ENCODE measurements at regions not wholly inside any gene's neighbourhood (a gene's known extent, or its start where the extent isn't known, plus 50 kb on each side); places are given as distances from the start of the nearest gene placed in this dataset.

- Histone ChIP-seq H3K36me3 (no peaks in the 10 kb centered on the region), H3K27me3 (no peaks in the 10 kb centered on the region), H3K4me3 (no peak overlapping the region), H3K4me1 (no peaks in the 10 kb centered on the region), H3K9me3 (no peaks in the 10 kb centered on the region), H3K27ac (no peak overlapping the region)
- TF ChIP-seq EP300 (IDR thresholded peaks at IDR 0.05): no peak
- 78 to 87% methylated on average over 1 of the region's 1 CpG for WGBS, 2 donors
- ATAC-seq (ENCODE audit: low FRiP score in 2 of 2): no peak
- DNase-seq: no peak
These were observed 1095.6 kb upstream of the NRXN1 start for GRCh38 chr2:52127527-52127926.

GRCh38 chr2:52117299-52117698 is 1085.4 kb upstream of the NRXN1 start:
- Histone ChIP-seq H3K4me3 (no peak overlapping the region), H3K27ac (no peak overlapping the region), H3K9me3 (no peaks in the 10 kb centered on the region), H3K27me3 (no peaks in the 10 kb centered on the region), H3K36me3 (no peaks in the 10 kb centered on the region), H3K4me1 (no peaks in the 10 kb centered on the region)
- ATAC-seq (ENCODE audit: low FRiP score in 2 of 2) (no peak), DNase-seq (no peak)
- TF ChIP-seq EP300 (IDR thresholded peaks at IDR 0.05) (no peak), CTCF (IDR thresholded peaks at IDR 0.05) (no peak), POLR2A (IDR thresholded peaks at IDR 0.05) (no peak), POLR2AphosphoS5 (IDR thresholded peaks at IDR 0.05) (no peak)
- 84% methylated on average over 3 of the region's 3 CpGs for WGBS, 2 donors

GRCh38 chr2:52115750-52116149 is 1083.8 kb upstream of the NRXN1 start:
- no peak for TF ChIP-seq POLR2AphosphoS5 (IDR thresholded peaks at IDR 0.05)
- no peak for TF ChIP-seq POLR2A (IDR thresholded peaks at IDR 0.05)
- TF ChIP-seq CTCF (IDR thresholded peaks at IDR 0.05): no peak
- TF ChIP-seq EP300 (IDR thresholded peaks at IDR 0.05): no peak
- no peak for ATAC-seq (ENCODE audit: low FRiP score in 2 of 2)
- H3K4me3 ChIP-seq: no peak overlapping the region
- no peak overlapping the region for H3K27ac ChIP-seq
- no peaks in the 10 kb centered on the region for H3K4me1 ChIP-seq
- 57 to 65% methylated on average over 1 of the region's 1 CpG for WGBS, 2 donors
- DNase-seq: no peak
- no peaks in the 10 kb centered on the region for H3K27me3 ChIP-seq
- H3K9me3 ChIP-seq: no peaks in the 10 kb centered on the region
- H3K36me3 ChIP-seq: no peaks in the 10 kb centered on the region

- Histone ChIP-seq H3K36me3 (no peaks in the 10 kb centered on the region), H3K27ac (no peak overlapping the region), H3K9me3 (no peaks in the 10 kb centered on the region), H3K27me3 (no peaks in the 10 kb centered on the region), H3K4me3 (no peak overlapping the region), H3K4me1 (no peaks in the 10 kb centered on the region)
- no peak for DNase-seq
- TF ChIP-seq CTCF (IDR thresholded peaks at IDR 0.05) (no peak), POLR2AphosphoS5 (IDR thresholded peaks at IDR 0.05) (no peak), EP300 (IDR thresholded peaks at IDR 0.05) (no peak), POLR2A (IDR thresholded peaks at IDR 0.05) (no peak)
- no peak for ATAC-seq (ENCODE audit: low FRiP score in 2 of 2)
These were observed 1081.4 kb upstream of the NRXN1 start for GRCh38 chr2:52113338-52113737.

- 77 to 80% methylated on average over 3 of the region's 3 CpGs for WGBS, 2 donors
- TF ChIP-seq POLR2A (IDR thresholded peaks at IDR 0.05) (no peak), CTCF (IDR thresholded peaks at IDR 0.05) (no peak), EP300 (IDR thresholded peaks at IDR 0.05) (no peak), POLR2AphosphoS5 (IDR thresholded peaks at IDR 0.05) (no peak)
- Histone ChIP-seq H3K9me3 (no peaks in the 10 kb centered on the region), H3K4me1 (no peaks in the 10 kb centered on the region), H3K27me3 (no peaks in the 10 kb centered on the region), H3K27ac (no peak overlapping the region), H3K36me3 (no peaks in the 10 kb centered on the region), H3K4me3 (no peak overlapping the region)
- ATAC-seq (ENCODE audit: low FRiP score in 2 of 2) (no peak), DNase-seq (no peak)
These were observed 1080.2 kb upstream of the NRXN1 start for GRCh38 chr2:52112141-52112540.
